CD4-positive, alpha-beta T cell treated with Interferon alpha-2 for 1 hour (primary cell): ENCODE measurements at regions not wholly inside any gene's neighbourhood (a gene's known extent, or its start where the extent isn't known, plus 50 kb on each side); places are given as distances from the start of the nearest gene placed in this dataset.

Experiments
- DNase-seq, 2 donors: peaks; one replicate each; pipeline ENCODE4 v3.0.0-alpha.2; 2020 to 2022

DNA sequence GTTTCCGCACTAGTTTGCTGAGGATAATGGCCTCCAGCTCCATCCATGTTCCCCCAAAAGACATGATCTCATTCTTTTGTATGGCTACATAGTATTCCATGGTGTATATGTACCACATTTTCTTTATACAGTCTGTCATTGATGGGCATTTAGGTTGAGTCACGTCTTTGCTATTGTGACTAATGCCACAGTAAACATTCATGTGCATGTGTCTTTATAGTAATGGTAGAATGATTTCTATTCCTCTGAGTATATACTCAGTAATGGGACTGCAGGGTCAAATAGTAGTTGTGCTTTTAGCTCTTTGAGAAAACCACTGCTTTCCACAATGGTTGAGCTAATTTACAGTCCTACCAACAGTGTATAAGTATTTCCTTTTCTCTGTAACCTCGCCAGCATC is 78.3 kb upstream of the BCL9 start:
- DNase-seq: no peak

DNA sequence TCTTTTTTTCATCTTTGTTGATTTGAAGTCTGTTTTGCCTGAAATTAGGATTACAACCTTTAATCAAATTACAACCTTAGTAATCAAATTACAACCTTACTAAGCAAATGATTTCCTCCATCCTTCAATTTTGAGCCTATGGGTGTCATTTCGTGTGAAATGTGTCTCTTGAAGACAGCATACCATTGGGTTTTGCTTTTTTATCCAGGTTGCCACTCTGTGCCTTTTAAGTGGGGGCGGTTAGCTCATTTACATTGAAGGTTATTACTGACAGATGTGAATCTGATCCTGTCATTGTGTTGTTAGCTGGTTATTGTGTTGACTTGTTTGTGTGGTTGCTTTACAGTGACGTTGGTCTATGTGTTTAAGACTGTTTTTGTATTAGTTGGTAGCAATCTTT is 74.8 kb upstream of the BCL9 start:
- DNase-seq: no peak

DNA sequence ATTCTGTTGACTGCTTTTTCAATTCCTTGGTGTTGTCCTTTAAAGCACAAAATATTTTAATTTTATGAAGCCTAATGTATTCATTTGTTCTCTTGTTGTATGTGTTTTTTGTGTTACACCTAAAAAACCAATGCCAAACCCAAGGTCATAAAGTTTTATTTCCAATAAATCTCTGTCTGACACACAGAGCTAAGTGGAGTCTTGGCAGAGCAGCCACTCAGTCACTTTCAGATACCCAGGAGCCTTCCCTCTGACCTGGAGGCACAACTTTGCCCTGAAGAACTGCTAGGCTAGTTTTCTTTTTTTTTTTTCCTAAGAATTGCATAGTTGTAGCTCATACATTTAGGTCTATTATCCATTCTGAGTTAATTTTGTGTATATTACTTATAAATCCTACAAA is 71.2 kb upstream of the BCL9 start:
- DNase-seq: no peak

DNA sequence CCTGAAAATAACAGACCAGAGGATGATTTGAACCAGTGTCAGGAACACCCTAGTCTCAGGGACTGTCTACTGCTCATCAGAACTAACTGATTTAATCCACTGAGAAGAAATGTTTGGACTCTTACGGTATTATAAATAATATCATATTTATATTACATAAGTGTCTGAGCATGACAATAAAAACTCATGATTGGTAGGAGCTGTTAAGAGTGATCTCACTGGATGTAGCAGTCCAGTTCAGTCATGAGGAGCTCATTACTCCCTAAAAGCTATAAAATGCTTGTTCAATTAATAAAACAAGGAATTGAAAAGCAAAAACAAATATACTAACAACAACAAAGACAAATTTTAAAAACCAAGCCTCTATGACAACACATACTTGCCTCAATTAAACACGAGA is 68.8 kb upstream of the BCL9 start:
- no peak for DNase-seq

DNA sequence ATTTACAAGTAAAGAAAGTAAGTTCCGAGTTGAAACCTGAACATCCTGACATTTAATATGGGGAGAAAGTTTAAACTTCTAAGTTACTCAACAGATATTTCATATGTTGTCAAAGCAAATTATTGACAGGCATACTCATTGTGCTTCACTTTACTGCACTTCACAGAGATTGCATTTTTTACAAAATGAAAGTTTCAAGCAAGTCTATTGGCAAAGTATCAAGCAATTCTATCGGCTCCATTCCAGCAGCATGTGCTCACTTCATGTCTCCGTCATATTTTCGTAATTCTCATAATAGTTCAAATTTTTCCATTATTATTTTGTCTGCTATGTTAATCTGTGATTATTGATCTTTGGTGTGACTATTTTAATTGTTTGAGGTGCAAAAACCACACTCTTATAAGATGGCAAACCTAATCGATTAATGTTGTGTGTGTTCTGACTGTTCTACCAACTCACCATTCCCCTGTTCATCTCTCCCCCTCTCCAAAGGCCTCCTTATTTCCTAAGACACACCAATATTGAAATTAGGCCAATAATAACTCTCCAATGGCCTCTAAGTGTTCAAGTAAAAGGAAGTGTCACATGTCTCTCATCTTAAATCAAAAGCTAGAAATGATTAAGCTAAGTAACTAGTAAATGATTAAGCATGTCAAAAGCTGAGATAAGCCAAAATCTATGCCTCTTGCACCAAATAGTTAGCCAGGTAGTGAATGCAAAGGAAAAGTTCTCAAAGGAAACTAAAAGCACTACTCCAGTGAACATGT is 68.2 kb upstream of the BCL9 start:
- no peak for DNase-seq

DNA sequence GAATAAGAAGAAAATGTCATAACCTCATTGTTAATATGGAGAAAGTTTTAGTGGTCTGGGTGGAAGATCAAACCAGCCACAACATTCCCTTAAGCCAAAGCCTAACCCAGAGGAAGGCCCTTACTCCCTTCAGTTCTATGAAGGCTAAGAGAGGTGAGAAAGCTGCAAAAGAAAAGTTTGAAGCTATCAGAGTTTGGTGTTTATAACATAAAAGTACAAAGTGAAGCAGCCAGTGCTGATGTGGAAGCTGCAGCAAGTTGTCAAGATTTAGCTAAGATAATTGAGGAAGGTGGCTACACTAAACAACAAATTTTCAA is 67.6 kb upstream of the BCL9 start:
- no peak for DNase-seq

DNA sequence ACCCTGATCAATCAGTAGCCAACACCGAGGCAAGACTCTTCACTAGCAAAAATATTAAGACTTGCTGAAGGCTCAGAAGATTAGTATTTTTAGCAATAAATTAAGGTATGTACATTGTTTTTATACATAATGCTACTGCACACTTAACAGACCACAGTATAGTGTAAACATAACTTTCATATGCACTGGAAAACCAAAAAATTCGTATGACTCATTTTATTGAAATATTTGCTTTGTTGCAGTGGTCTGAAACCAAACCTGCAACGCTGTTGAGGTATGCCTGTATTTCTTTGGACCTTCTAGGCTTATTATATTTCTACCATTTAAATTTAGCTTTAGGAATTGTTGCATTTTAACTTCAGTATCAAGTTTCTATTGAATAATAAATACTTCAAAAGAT is 65.8 kb upstream of the BCL9 start:
- DNase-seq: no peak

DNA sequence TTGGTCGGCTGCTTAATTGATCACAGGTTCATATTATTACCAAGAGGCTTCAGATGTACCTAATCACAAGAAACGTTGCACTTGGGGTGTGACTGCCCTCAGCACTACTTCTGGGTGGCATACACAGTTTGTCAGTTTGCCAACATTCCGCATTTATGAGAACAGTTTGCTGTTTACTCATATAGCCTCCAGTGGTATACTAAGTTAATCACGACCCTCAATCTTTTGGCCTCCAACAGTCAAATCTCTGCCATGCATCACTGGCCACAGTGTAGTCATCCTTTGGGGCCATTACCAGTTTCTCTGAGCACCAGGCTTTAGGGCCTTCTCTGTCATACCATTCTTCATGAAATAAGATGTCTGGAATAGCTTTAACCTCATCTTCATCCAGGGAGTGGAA is 62.8 kb upstream of the BCL9 start:
- DNase-seq: no peak

DNA sequence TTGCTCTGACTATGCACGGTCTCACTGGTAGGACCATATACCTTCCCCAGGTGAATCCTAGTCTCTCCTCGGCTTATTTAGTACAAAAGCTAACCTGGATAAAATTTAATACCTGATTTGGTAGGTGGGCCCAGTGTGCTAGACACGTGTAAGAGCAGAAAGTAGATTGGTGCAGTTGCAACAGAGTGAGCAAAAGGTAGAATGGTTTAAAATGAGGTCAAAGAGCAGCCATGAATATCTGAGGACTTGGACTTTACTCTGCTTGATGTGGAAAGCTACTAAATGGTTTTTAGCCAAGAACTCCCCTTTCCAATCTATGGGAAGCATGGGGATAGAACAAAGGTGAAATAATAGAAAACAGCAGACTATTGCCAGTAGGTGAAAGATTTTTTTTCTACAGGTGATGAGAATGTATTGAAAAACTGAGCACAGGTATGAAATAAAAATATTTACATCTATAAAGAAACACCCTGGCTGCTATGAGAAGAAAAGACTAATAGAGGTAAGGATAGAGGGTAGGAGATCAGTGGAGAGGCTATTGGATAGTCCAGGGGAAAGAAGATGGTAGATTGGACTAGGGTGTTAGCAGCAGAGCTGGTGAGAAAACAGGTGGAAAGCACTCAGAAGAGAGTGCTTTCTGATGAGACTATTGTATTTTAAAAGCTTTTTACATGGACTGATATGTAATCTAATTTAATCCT is 61.3 kb upstream of the BCL9 start:
- DNase-seq: no peak

DNA sequence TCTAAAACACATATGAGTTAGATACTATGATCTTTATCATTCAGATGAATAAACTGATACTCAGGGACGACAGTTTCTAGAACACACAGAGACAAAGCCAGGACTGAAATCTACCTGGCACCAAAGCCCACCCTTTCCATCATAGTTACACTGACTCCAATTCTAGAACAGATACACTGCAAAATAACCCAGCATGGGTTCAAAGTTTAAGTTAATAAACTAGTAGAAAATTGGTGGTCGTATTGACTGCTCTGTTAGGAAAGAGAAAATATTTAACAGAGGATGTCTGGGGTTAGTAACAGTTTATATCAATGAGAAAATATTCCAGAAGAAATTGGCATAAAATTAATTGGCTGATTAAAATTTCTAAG is 60.8 kb upstream of the BCL9 start:
- DNase-seq: no peak

DNA sequence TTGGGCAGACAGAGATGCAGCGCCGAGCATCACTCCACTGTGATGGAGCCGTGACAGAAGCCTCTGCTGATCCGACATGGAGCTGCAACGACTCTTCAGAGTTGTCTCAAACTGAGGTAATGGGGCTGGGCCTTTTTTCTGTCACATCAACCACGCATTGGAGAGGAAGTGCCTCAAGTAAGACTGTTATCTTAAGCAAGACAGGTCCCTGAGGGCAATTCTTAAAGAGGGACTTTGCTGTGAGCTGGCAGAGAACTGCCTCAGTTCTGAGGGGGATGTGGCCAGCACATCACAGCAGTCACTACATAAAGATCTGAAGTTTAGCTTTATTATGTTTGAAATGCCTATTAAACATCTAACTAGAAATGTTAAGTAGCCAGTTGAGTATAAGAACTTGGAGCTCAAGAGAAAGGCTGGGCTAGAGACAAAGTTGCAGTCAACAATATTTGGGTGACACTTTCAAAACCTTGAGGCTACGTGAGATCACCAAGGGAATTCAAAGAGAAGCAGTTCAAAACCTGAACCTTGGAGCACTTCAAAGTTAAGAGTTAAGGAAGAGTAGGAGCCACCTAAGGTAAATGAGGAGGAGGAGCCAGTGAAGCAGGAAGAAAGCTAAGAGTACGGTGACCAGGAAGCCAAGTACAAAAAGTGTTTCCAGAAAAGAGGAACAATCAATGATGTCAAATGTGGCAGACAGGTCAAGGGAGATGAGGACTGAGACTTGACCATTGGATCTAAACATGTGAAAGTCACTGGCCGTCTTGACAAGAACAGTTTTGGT is 54.2 kb upstream of the BCL9 start:
- DNase-seq: no peak

DNA sequence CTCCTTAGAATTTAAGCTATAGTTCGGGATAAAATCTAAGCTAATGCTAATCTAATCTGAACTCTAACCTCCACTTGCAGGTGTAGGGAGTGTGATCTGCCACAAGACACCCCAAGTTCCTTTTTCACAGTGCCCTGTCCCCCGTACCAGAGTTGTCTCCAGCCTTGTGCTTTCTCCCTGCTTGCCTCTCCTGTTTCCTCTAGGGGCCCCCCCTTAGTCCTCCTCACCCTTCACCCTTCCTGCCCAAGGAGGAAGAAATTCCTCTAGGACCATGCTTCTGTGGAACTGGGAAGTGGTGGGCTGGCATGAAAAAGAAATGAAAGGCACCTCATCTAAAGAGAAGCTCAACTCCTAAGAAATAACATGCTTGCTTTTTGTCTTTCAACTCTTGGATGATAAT is 50.2 kb upstream of the BCL9 start:
- DNase-seq: no peak
